ENCODE measurements at regions not wholly inside any gene's neighbourhood (a gene's known extent, or its start where the extent isn't known, plus 50 kb on each side); places are given as distances from the start of the nearest gene placed in this dataset.

- no peak overlapping the region for H3K4me3 Mint-ChIP-seq
- no peak overlapping the region for H3K27ac Mint-ChIP-seq
- H3K36me3 Mint-ChIP-seq: peaks cover 1% of the 10 kb centered on the region
- peaks cover 17% of the 10 kb centered on the region for H3K4me1 Mint-ChIP-seq
- H3K9me3 Mint-ChIP-seq: no peaks in the 10 kb centered on the region
- H3K27me3 Mint-ChIP-seq: no peaks in the 10 kb centered on the region
These were observed 77.7 kb upstream of the MED13L start for GRCh38 chr12:116354950-116355783.

GRCh38 chr12:116358536-116358892 lies 81.0 kb upstream of the MED13L start:
- Mint-ChIP-seq H3K9me3 (no peaks in the 10 kb centered on the region), H3K36me3 (no peaks in the 10 kb centered on the region), H3K27me3 (no peaks in the 10 kb centered on the region), H3K27ac (peak overlapping the region; percentile 57), H3K4me3 (peak overlapping the region; percentile 45), H3K4me1 (peaks cover 26% of the 10 kb centered on the region)

GRCh38 chr12:116358893-116359761 lies 81.6 kb upstream of the MED13L start:
- peak overlapping the region; percentile 78 for H3K4me3 Mint-ChIP-seq
- no peaks in the 10 kb centered on the region for H3K36me3 Mint-ChIP-seq
- H3K9me3 Mint-ChIP-seq: no peaks in the 10 kb centered on the region
- peaks cover 26% of the 10 kb centered on the region for H3K4me1 Mint-ChIP-seq
- H3K27ac Mint-ChIP-seq: peak overlapping the region; percentile 63
- H3K27me3 Mint-ChIP-seq: no peaks in the 10 kb centered on the region

GRCh38 chr12:116360579-116361413 lies 83.3 kb upstream of the MED13L start:
- H3K4me3 Mint-ChIP-seq: peak overlapping the region; percentile 74
- H3K9me3 Mint-ChIP-seq: no peaks in the 10 kb centered on the region
- H3K36me3 Mint-ChIP-seq: no peaks in the 10 kb centered on the region
- H3K27ac Mint-ChIP-seq: peak overlapping the region; percentile 80
- no peaks in the 10 kb centered on the region for H3K27me3 Mint-ChIP-seq
- peaks cover 26% of the 10 kb centered on the region for H3K4me1 Mint-ChIP-seq

GRCh38 chr12:116361414-116362223 lies 84.1 kb upstream of the MED13L start:
- Mint-ChIP-seq H3K4me1 (peaks cover 26% of the 10 kb centered on the region), H3K4me3 (no peak overlapping the region), H3K9me3 (no peaks in the 10 kb centered on the region), H3K27ac (peak overlapping the region; percentile 8), H3K36me3 (no peaks in the 10 kb centered on the region), H3K27me3 (no peaks in the 10 kb centered on the region)

GRCh38 chr12:116365114-116365513 lies 87.6 kb upstream of the MED13L start:
- Mint-ChIP-seq H3K27ac (no peak overlapping the region), H3K9me3 (no peaks in the 10 kb centered on the region), H3K27me3 (no peaks in the 10 kb centered on the region), H3K4me3 (no peak overlapping the region), H3K36me3 (no peaks in the 10 kb centered on the region), H3K4me1 (peaks cover 9% of the 10 kb centered on the region)

GRCh38 chr12:116365606-116366455 lies 88.3 kb upstream of the MED13L start:
- Mint-ChIP-seq H3K36me3 (no peaks in the 10 kb centered on the region), H3K9me3 (no peaks in the 10 kb centered on the region), H3K4me3 (no peak overlapping the region), H3K4me1 (peaks cover 3% of the 10 kb centered on the region), H3K27ac (no peak overlapping the region), H3K27me3 (no peaks in the 10 kb centered on the region)

- H3K27me3 Mint-ChIP-seq: no peaks in the 10 kb centered on the region
- no peaks in the 10 kb centered on the region for H3K4me1 Mint-ChIP-seq
- no peaks in the 10 kb centered on the region for H3K9me3 Mint-ChIP-seq
- H3K36me3 Mint-ChIP-seq: no peaks in the 10 kb centered on the region
- no peak overlapping the region for H3K27ac Mint-ChIP-seq
- no peak overlapping the region for H3K4me3 Mint-ChIP-seq
These were observed 88.9 kb upstream of the MED13L start for GRCh38 chr12:116366456-116366776.

- Mint-ChIP-seq H3K36me3 (no peaks in the 10 kb centered on the region), H3K4me1 (no peaks in the 10 kb centered on the region), H3K27ac (no peak overlapping the region), H3K9me3 (no peaks in the 10 kb centered on the region), H3K4me3 (no peak overlapping the region), H3K27me3 (no peaks in the 10 kb centered on the region)
These were observed 89.3 kb upstream of the MED13L start for GRCh38 chr12:116366824-116367223.

GRCh38 chr12:116368196-116369194 lies 91.0 kb upstream of the MED13L start:
- Mint-ChIP-seq H3K9me3 (no peaks in the 10 kb centered on the region), H3K4me1 (no peaks in the 10 kb centered on the region), H3K27me3 (no peaks in the 10 kb centered on the region), H3K27ac (no peak overlapping the region), H3K4me3 (no peak overlapping the region), H3K36me3 (no peaks in the 10 kb centered on the region)

- no peak overlapping the region for H3K27ac Mint-ChIP-seq
- no peaks in the 10 kb centered on the region for H3K4me1 Mint-ChIP-seq
- no peak overlapping the region for H3K4me3 Mint-ChIP-seq
- H3K36me3 Mint-ChIP-seq: no peaks in the 10 kb centered on the region
- no peaks in the 10 kb centered on the region for H3K27me3 Mint-ChIP-seq
- no peaks in the 10 kb centered on the region for H3K9me3 Mint-ChIP-seq
These were observed 92.5 kb upstream of the MED13L start for GRCh38 chr12:116370004-116370404.

- no peak overlapping the region for H3K27ac Mint-ChIP-seq
- H3K27me3 Mint-ChIP-seq: no peaks in the 10 kb centered on the region
- H3K4me1 Mint-ChIP-seq: no peaks in the 10 kb centered on the region
- H3K9me3 Mint-ChIP-seq: no peaks in the 10 kb centered on the region
- H3K4me3 Mint-ChIP-seq: no peak overlapping the region
- H3K36me3 Mint-ChIP-seq: no peaks in the 10 kb centered on the region
These were observed 93.5 kb upstream of the MED13L start for GRCh38 chr12:116370886-116371580.

- Mint-ChIP-seq H3K4me1 (no peaks in the 10 kb centered on the region), H3K36me3 (no peaks in the 10 kb centered on the region), H3K27ac (no peak overlapping the region), H3K27me3 (no peaks in the 10 kb centered on the region), H3K4me3 (no peak overlapping the region), H3K9me3 (no peaks in the 10 kb centered on the region)
These were observed 95.3 kb upstream of the MED13L start for GRCh38 chr12:116372815-116373214.
